Right renal pelvis (tissue), 4 donors: ENCODE measurements at regions not wholly inside any gene's neighbourhood (a gene's known extent, or its start where the extent isn't known, plus 50 kb on each side); places are given as distances from the start of the nearest gene placed in this dataset.

Source experiments
- DNase-seq, 4 donors: peaks; one replicate each; pipeline ENCODE4 v3.0.0-alpha.2; 2013; ENCODE audit warnings: low read depth in 4 of 4, low spot score in 3 of 4, missing footprints in 1 of 4

DNA sequence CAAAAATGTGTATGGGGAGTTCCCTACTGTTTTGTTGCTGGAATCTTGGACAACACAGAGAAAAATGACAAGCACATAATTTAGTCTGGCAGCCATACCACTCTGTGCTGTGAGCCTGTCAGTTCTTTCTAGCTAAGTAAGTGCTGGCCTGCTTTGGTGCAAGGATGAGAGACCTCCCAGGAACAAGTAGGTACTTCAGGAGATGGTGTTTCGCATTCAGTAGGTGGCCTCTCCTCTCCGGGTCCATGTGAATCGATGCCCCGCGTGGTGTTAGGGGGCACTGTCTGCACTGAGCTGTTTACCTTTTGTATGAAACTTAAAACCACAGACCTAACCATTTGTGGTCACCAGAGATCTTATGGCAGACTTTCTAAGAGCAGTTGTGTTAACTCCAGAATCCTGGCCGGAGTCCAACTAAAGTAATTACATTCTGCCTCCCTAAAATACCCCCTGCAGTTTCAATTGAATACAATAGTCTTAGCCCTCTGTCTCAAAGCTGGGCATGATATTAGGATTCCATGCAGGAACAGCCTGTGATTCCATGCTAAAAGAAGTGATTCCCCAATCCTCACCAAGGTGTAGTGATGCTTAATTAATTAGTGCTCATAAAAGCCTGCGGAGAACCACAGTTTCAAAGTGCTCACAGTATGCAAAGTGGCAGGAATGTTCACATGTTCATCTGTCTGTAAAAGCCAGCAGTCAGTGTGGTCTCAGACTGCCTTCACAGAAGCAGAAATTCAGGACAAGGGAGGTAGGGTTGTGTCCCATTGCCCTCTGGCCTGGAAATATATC, 64.2 kb downstream of the LLPH start:
- peak in 2 of 4 donors; percentile 29 to 40 for DNase-seq

- DNase-seq, result no peak
These were observed 64.9 kb downstream of the LLPH start for GRCh38 chr12:66065641-66066136.

GRCh38 chr12:66065150-66065549, 65.4 kb downstream of the LLPH start:
- DNase-seq, result no peak

- no peak for DNase-seq
These were observed 66.6 kb downstream of the LLPH start for GRCh38 chr12:66063916-66064315.

DNA sequence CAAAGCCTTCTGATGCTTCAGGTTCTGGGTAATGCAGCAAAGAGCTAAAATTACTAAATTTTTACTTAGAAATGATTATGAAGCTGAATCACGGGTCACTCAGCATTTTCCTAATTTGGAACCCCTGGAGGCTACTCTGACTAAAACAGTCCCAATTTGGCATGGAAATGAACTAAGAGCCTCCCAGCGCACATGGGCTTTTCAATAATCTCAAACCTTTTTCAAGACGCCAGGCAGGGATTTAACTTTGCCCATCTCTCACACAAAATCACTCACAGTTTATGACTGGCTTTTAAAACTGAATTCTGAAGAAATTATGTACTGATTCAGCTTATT, 68.3 kb downstream of the LLPH start:
- no peak for DNase-seq

DNA sequence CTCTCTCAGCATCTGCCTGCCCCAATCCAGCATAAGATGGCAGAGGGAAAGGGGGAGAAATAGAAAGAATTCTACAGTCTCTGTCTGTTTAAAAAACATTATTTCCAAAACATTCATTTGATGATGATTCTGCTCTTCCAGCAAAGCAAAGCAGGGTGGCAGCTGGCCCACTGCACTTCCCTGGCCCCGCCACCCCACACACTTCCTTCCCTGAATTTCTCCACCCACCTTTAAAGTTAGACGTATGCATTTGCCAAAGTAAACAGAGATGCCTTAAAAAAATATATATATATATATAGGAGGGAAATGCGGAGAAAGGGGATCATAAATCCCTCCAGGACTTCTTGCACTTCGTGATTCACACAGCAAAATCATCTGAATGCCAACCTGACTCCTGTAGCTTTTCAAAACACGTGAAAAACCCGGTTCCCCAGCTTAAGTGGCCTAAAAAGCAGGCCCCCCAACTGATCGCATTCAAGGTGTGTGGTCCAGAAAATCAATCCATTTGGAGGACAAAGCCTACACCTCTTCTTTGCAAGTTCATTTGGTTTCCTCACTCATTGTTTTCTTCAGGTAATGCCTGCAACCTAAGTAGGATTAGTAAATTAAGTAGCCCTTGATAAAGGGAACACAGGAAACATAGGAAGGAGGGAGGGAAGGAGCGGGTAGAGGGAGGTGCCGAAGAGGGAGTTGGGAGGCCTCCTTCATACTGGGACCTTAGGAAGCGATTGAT, 68.8 kb downstream of the LLPH start:
- DNase-seq, result no peak

DNA sequence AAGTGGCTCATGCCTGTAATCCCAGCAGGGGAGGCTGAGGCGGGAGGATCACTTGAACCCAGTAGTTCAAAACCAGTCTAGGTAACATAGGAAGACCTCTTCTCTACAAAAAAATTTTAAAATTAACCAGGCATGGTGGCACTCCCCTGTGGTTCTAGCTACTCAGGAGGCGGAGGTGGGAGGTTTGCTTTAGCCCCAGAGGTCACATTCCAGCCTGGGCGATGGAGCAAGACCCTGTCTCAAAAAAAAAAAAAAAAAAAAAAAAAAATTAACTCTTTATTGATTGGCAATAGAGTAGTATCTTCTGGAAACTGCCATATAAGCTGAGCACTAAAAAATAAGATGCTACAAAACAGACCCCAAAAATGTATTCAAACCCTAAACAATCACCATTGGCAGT, 69.5 kb downstream of the LLPH start:
- no peak for DNase-seq

GRCh38 chr12:66060163-66060907, 70.2 kb downstream of the LLPH start:
- DNase-seq, result no peak

DNA sequence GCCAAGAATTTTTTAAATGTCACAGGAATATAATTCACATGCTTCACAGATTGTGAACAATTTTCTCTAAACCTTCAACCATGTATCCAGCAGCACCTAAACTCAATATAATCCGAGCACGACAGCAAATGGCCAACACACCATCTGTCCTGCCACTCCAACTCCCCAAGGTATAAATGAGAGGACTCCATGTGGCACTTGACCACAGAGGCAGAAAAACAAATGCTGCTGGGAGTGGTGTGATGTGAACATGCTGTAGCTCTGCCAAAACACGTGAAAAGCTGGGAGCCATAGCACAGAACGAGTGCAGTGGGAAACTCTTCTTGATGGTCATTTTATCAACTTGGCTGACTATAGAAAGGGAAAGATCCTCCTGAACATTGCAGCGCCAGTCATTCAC, 70.9 kb downstream of the LLPH start:
- no peak for DNase-seq

DNA sequence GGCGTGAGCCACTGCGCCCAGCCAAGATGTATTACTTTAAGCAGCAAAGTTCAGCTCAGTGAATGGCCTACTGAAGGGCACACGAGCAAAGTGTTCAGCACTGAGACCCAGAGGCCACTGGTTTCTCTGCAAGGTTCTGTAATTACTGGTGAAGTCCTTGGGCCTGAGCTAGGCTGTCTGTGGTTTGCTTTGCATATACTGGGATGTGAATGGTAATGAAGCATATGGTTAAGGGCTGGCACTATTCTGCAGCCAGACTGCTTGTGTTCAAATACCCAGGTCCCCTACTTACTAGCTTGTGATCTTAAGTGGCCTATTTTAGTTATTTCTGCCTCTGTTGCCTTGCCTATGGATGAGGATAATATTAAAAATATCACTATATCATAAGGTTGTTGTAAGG, 72.0 kb downstream of the LLPH start:
- no peak for DNase-seq

GRCh38 chr12:66055837-66056319, 74.7 kb downstream of the LLPH start:
- DNase-seq, result no peak

DNA sequence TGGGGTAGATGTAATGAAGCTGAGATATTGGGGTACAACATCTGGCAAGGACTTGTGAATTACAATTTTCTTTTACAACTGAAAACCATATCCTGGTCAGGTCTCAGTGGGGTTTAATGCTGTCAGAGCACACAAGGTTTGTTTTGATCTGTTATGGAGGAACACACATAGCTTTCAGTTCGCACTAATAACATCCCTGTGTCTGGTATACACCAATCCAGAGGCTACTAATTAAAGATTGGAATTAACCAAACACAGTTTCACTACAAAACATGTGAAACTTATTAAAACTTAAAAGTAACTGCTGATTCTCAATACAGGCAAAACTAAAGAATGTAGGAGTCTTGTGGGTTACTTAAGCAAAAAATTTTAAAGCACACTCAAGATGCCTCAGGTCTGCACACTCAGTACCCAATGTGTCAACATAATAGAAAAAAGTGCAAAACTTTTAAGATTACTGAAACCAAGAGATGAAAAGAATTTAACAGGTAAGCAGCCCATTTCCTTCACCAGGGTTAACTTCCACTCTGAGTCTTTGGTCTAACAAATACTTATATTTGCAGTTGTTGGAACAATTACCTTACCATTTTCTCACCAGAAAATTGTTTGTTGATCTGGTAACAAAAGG, 77.4 kb downstream of the LLPH start:
- no peak for DNase-seq

DNA sequence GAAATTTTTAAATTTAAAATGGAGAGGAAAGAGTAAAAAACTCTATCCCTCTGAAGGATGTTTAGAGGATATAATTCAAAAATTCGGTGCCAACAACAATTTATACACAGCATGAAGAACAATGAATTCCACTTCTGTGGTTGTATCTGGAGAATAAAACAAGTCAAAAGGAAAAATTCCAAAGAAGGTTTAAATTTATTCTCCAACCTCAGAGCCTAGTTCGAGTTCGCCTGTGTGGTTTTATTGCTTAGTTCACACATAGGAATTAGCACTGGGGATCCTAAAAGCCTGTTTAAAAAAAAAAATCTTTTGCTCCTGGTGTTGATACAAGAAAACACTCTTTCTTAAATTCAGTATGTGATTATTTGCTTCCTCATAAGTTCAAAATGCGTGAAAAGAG, 79.2 kb downstream of the LLPH start:
- no peak for DNase-seq

- no peak for DNase-seq
These were observed 79.9 kb downstream of the LLPH start for GRCh38 chr12:66050610-66051009.

DNA sequence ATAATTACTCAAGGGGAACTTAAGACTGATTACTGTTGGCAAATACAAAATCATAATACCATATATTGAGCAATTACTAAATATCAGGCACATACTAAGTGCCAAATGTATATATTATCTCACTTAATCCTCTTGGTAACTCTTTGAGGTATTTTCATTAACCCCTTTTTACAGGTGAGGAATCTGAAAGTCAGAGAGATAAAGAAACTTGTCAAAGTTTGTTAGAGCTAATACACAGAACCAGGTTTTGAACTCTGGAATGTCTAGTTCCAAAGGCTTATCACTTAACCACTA, 80.3 kb downstream of the LLPH start:
- no peak for DNase-seq

DNA sequence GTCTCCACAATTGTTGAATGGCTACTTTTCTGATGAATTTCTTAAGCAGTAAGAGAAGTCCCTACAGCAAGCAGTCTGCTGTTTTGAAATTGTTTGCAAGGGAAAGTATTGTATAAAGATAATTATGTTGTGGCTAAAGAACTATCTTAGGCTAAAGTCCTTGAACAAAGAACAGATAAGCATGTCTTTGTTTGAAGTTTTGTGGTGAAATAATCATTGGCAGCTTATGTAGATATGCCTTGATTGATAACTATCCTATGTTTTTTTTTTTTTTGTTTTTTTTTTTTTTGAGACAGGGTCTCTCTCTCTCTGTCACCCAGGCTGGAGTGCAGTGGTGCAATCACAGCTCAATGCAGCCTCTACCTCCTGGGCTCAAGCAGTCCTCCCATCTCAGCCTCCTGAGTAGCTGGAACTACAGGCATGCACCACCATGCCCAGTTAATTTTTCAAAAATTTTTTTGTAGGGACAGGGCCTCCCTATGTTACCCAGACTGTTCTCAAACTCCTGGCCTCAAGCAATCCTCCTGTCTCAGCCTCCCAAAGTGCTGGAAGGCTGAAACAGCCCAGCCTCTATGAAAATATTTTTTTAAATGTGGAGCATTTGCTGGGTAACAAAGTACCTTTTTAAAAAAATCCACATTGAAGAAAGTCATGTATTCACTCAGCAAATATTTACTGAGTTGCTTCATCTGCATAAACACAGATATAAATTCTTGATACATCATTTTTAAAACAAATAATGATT, 80.8 kb downstream of the LLPH start:
- DNase-seq, result no peak

DNA sequence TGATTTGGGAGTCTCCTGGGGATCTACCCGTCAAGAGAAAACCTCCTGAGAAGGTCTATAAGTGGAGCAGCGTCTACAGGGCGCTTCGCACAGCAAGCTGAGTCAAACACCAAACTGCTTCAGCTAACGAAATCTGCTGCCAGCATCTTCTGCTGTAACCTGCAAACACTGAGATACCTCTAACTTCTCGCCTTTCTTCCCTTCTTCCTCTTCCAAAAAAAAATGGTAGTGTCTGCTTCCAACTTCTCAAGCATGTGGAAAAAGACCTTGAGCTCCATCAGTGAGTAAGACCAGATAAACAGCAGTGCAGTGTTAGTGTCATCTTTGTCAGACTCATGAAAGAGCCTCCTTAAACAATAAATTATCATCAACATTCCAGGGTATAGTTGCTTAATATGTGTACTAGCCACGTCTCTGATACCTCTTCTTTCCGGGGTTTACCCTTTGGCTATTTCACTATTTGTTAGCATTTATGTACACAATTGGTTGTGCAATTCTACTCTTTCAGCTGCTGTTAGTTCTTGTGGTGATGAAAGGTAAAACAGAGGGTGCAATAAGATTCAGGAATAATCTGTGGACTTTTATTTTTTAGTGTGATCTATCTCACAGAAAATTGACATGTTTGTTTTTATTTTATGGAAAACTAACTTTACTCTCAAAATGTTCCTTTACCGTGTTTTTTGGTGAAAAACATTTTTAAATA, 81.6 kb downstream of the LLPH start:
- no peak for DNase-seq

DNA sequence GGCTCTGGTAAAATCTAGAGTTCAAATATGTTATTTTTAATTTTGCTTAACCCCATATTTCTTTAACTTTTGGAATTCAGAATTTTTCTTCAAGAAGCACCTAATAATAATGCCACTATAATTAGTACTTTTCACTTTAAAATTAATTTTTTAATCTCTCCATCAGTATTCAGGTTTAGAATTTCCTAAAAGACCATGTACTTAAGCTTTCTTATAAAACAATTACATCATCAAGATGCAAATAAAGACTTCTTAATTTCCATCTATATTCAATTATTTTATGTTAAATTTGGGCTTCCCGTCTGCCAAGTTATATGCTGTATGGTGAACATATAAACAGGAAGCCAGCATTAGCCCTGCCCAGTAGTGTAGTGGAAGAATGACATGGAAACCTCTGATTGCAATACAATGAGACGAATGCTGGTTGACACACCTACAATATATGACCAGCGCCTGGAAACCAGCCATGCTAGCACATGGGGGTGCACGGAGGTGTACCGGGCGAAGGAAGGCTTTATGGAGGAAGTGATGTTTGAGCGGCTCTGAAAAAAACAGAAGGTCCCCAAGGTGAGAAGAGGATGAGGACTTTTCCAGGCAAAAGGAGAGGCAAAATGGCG, 82.2 kb downstream of the LLPH start:
- DNase-seq, result no peak

- DNase-seq, result no peak
These were observed 83.0 kb downstream of the LLPH start for GRCh38 chr12:66047411-66048021.
